SK-N-SH (cell line): ENCODE measurements at regions not wholly inside any gene's neighbourhood (a gene's known extent, or its start where the extent isn't known, plus 50 kb on each side); places are given as distances from the start of the nearest gene placed in this dataset.

Experiments used
- CTCF ChIA-PET: fragments of 300-600, 350-600 bp; formaldehyde crosslinking; extraction: SDS; loops from one replicate; lab custom pipeline; 2021; lab: Yijun Ruan, JAX
- POLR2A ChIA-PET: fragments of 350-600 bp; sonication (Branson Sonifier 250); formaldehyde crosslinking; extraction: SDS; loops from one replicate; lab custom pipeline; 2020; ENCODE audit warnings: antibody characterized with exemption, inconsistent platforms; lab: Yijun Ruan, JAX
- DNase-seq: peaks from one replicate; pipeline ENCODE4 v3.0.0; 2012
- H2AFZ ChIP-seq: fragments of 200-600 bp; sonication (generic); 2 replicates; pipeline ENCODE4 v1.8.1; 2016; ENCODE audit warnings: antibody characterized with exemption, mild to moderate bottlenecking, low read depth
- H3F3A ChIP-seq: fragments of 200-600 bp; sonication (generic); replicated peaks from 2 replicates; pipeline ENCODE3; 2016; ENCODE audit warnings: antibody characterized with exemption, mild to moderate bottlenecking; ENCODE audit not compliant: insufficient read depth
- H3K27ac ChIP-seq, 2 experiments: fragments of 200-500 bp in 1 of 2; fragments of 200-600 bp in 1 of 2; sonication (Bioruptor generic) in 1 of 2; sonication (generic), shearing (Covaris generic) in 1 of 2; 2 replicates each; pipeline versions ENCODE4 v1.5.1 to v1.6.1; 2014 to 2016; ENCODE audit warnings: low read depth in 2 of 2, inconsistent platforms in 1 of 2, low read length in 1 of 2, mild to moderate bottlenecking in 1 of 2, mixed read lengths in 1 of 2
- H3K27me3 ChIP-seq: fragments of 200-600 bp; sonication (generic), shearing (Covaris generic); 2 replicates; pipeline ENCODE4 v1.6.1; 2016; ENCODE audit warnings: mixed run types; ENCODE audit not compliant: insufficient read depth
- H3K36me3 ChIP-seq, 2 experiments: fragments of 200-500 bp in 1 of 2; fragments of 200-600 bp in 1 of 2; sonication (Bioruptor generic) in 1 of 2; sonication (generic) in 1 of 2; replicated peaks in 1 of 2; 2 replicates each; pipeline versions ENCODE3 to v1.5.1; 2014 to 2016; ENCODE audit warnings: low read length in 1 of 2, mild to moderate bottlenecking in 1 of 2; ENCODE audit not compliant: insufficient read depth in 2 of 2, control insufficient read depth in 1 of 2
- H3K4me1 ChIP-seq, 2 experiments: fragments of 200-500 bp in 1 of 2; fragments of 200-600 bp in 1 of 2; sonication (Bioruptor generic) in 1 of 2; sonication (generic), shearing (Covaris generic) in 1 of 2; 2 replicates each; pipeline versions ENCODE4 v1.5.1 to v1.6.1; 2014 to 2016; ENCODE audit warnings: low read depth in 1 of 2, low read length in 1 of 2, mixed run types in 1 of 2; ENCODE audit not compliant: insufficient read depth in 2 of 2, control insufficient read depth in 1 of 2
- H3K4me2 ChIP-seq: fragments of 200-600 bp; sonication (generic), shearing (Covaris generic); 2 replicates; pipeline ENCODE4 v1.6.1; 2017; ENCODE audit warnings: mixed run types
- H3K4me3 ChIP-seq, 2 experiments: fragments of 200-500 bp in 1 of 2; fragments of 200-600 bp in 1 of 2; sonication (Bioruptor generic) in 1 of 2; sonication (generic), shearing (Covaris generic) in 1 of 2; 2 replicates each; pipeline versions ENCODE4 v1.5.1 to v1.8.1; 2014 to 2016; ENCODE audit warnings: low read depth in 2 of 2, inconsistent platforms in 1 of 2, low read length in 1 of 2, mild to moderate bottlenecking in 1 of 2, mixed read lengths in 1 of 2, moderate library complexity in 1 of 2
- H3K79me2 ChIP-seq: fragments of 200-600 bp; sonication (generic); 2 replicates; pipeline ENCODE4 v1.8.1; 2017; ENCODE audit warnings: mild to moderate bottlenecking; ENCODE audit not compliant: insufficient read depth
- H3K9ac ChIP-seq: fragments of 200-600 bp; sonication (generic); 2 replicates; pipeline ENCODE4 v1.6.1; 2017; ENCODE audit warnings: mixed run types
- H3K9me2 ChIP-seq: fragments of 200-600 bp; sonication (generic); 2 replicates; pipeline ENCODE4 v1.6.1; 2017; ENCODE audit warnings: mixed run types
- H3K9me3 ChIP-seq: fragments of 200-600 bp; sonication (generic); 2 replicates; pipeline ENCODE4 v1.6.1; 2017; ENCODE audit warnings: mixed run types, mild to moderate bottlenecking, moderate library complexity
- H4K20me1 ChIP-seq: fragments of 200-600 bp; sonication (generic); 2 replicates; pipeline ENCODE4 v1.6.1; 2017; ENCODE audit warnings: mild to moderate bottlenecking, mixed run types; ENCODE audit not compliant: insufficient read depth
- CTCF ChIP-seq: fragments of 200-600 bp; sonication (generic); IDR thresholded peaks from 2 replicates; pipeline ENCODE4 v1.6.1; 2017; ENCODE audit warnings: antibody characterized with exemption, mild to moderate bottlenecking, moderate library complexity
- EZH2phosphoT487 ChIP-seq: fragments of 200-600 bp; sonication (generic); IDR thresholded peaks from 2 replicates; pipeline ENCODE4 v1.6.1; 2017; ENCODE audit warnings: low read depth, mixed run types, mild to moderate bottlenecking, antibody characterized with exemption, moderate library complexity, borderline replicate concordance
- FOSL2 ChIP-seq: IDR thresholded peaks from 2 replicates; pipeline ENCODE4 v1.4.0; 2012; ENCODE audit warnings: low read depth, mild to moderate bottlenecking, moderate library complexity, borderline replicate concordance
- FOXJ3 ChIP-seq: sonication (generic); formaldehyde crosslinking; IDR thresholded peaks from 2 replicates; pipeline ENCODE4 v1.5.1; 2020; ENCODE audit warnings: mild to moderate bottlenecking, missing genetic modification reagents
- GABPA ChIP-seq: IDR thresholded peaks from 2 replicates; pipeline ENCODE4 v1.4.0; 2012; ENCODE audit warnings: low read depth, mild to moderate bottlenecking
- GATA2 ChIP-seq: sonication (generic); formaldehyde crosslinking; IDR thresholded peaks from 2 replicates; pipeline ENCODE4 v1.5.0; 2020; ENCODE audit warnings: mild to moderate bottlenecking, missing genetic modification reagents
- IRF3 ChIP-seq: fragments of 150-350 bp; IDR thresholded peaks from 2 replicates; pipeline ENCODE4 v1.6.1; 2016; ENCODE audit warnings: mild to moderate bottlenecking, low read depth, low read length
- JUND ChIP-seq: IDR thresholded peaks from 2 replicates; pipeline ENCODE4 v1.4.0; 2012
- MXI1 ChIP-seq: IDR thresholded peaks from 2 replicates; pipeline ENCODE4 v1.6.1; 2012; ENCODE audit warnings: mild to moderate bottlenecking, low read depth, low read length, improper control_type of control experiment
- NRF1 ChIP-seq: IDR thresholded peaks from 2 replicates; pipeline ENCODE4 v1.6.1; 2012; ENCODE audit warnings: low read depth, mild to moderate bottlenecking, low read length
- RAD21 ChIP-seq: IDR thresholded peaks from 2 replicates; pipeline ENCODE4 v1.6.1; 2012; ENCODE audit warnings: mild to moderate bottlenecking, low read length
- RCOR1 ChIP-seq: fragments of 150-350 bp; IDR thresholded peaks from 2 replicates; pipeline ENCODE4 v1.6.1; 2017; ENCODE audit warnings: antibody characterized with exemption, low read length
- RFX5 ChIP-seq: IDR thresholded peaks from 2 replicates; pipeline ENCODE4 v1.6.1; 2012; ENCODE audit warnings: mild to moderate bottlenecking, improper control_type of control experiment, low read length
- RXRA ChIP-seq: IDR thresholded peaks from 2 replicates; pipeline ENCODE4 v1.4.0; 2012; ENCODE audit warnings: low read depth, mild to moderate bottlenecking, borderline replicate concordance
- TAF1 ChIP-seq: IDR thresholded peaks from 2 replicates; pipeline ENCODE4 v1.6.1; 2012; ENCODE audit warnings: low read depth, mild to moderate bottlenecking, low read length, moderate library complexity, borderline replicate concordance
- TCF12 ChIP-seq: IDR thresholded peaks from 2 replicates; pipeline ENCODE4 v1.4.0; 2012
- USF2 ChIP-seq: fragments of 150-350 bp; IDR thresholded peaks from 2 replicates; pipeline ENCODE4 v1.6.1; 2017; ENCODE audit warnings: antibody characterized with exemption, low read length, low read depth, borderline replicate concordance
- WGBS: methylation state at CpG from one replicate; pipeline ENCODE4 v1.1.6; 2017; ENCODE audit warnings: low lambda C conversion rate; 5-methylcytosine and 5-hydroxymethylcytosine counted together

GRCh38 chr10:65518379-65518778, 1407.5 kb upstream of the LRRTM3 start (continued):
- TF ChIP-seq IRF3 (no peak), RFX5 (no peak), CTCF (no peak), RCOR1 (no peak), JUND (no peak), USF2 (no peak), FOXJ3 (CRISPR knock-in tag) (no peak), RAD21 (no peak), GATA2 (CRISPR knock-in tag) (no peak), EZH2phosphoT487 (no peak), NRF1 (no peak), RXRA (no peak)
- TF ChIP-seq, all 33 proteins: peak for 0

- no peak for TF ChIP-seq GABPA
- no peak for TF ChIP-seq FOSL2
- TF ChIP-seq MXI1, result no peak
- TF ChIP-seq TAF1, result no peak
- TF ChIP-seq FOXJ3 (CRISPR knock-in tag), result no peak
- no peak for TF ChIP-seq EZH2phosphoT487
- no peak for TF ChIP-seq TCF12
- TF ChIP-seq, all 33 proteins: peak for 0
- no peak for DNase-seq
Observed at GRCh38 chr10:65528986-65529385, 1396.8 kb upstream of the LRRTM3 start.

More at GRCh38 chr10:65528986-65529385, 1396.8 kb upstream of the LRRTM3 start:
- no peaks in the 10 kb centered on the region for H3K36me3 ChIP-seq
- H3K4me1 ChIP-seq, result no peaks in the 10 kb centered on the region
- no peak overlapping the region for H3K27ac ChIP-seq
- WGBS, result 7% methylated on average over 1 of the region's 1 CpG
- no peaks in the 10 kb centered on the region for H3K9me3 ChIP-seq
- ChIA-PET POLR2A (no interaction called here), CTCF (no interaction called here)
- H3K9ac ChIP-seq, result no peak overlapping the region
- H2AFZ ChIP-seq, result no peak overlapping the region
- H3F3A ChIP-seq, result no peaks in the 10 kb centered on the region
- no peaks in the 10 kb centered on the region for H3K9me2 ChIP-seq
- H3K27me3 ChIP-seq, result no peaks in the 10 kb centered on the region
- H3K4me3 ChIP-seq, result no peak overlapping the region
- no peaks in the 10 kb centered on the region for H3K79me2 ChIP-seq
- H3K4me2 ChIP-seq, result no peak overlapping the region
- no peaks in the 10 kb centered on the region for H4K20me1 ChIP-seq
